B cell (primary cell): ENCODE measurements at regions not wholly inside any gene's neighbourhood (a gene's known extent, or its start where the extent isn't known, plus 50 kb on each side); places are given as distances from the start of the nearest gene placed in this dataset.

ENCODE experiments used
- CTCF ChIP-seq: fragments of 200-600 bp; IDR thresholded peaks from one replicate; pipeline ENCODE4 v1.8.0; 2022; ENCODE audit warnings: antibody characterized with exemption, mild to moderate bottlenecking
- EZH2 ChIP-seq: IDR thresholded peaks from 2 replicates; pipeline ENCODE4 v1.6.1; 2012; ENCODE audit warnings: borderline replicate concordance, low read depth, mild to moderate bottlenecking, moderate library complexity, low read length; ENCODE audit not compliant: insufficient read depth, poor library complexity, severe bottlenecking

- TF ChIP-seq CTCF, result no peak
- no peak for TF ChIP-seq EZH2
Observed at GRCh38 chr13:62084728-62085127, 669.1 kb upstream of the PCDH20 start.
